CD4-positive, alpha-beta T cell treated with Interleukin-4 for 1 hour (primary cell): ENCODE measurements at regions not wholly inside any gene's neighbourhood (a gene's known extent, or its start where the extent isn't known, plus 50 kb on each side); places are given as distances from the start of the nearest gene placed in this dataset.

Source experiments
- DNase-seq, 2 donors: peaks; one replicate each; pipeline ENCODE4 v3.0.0-alpha.2; 2020 to 2022

GRCh38 chr17:55829995-55830612 is 79.3 kb downstream of the PCTP start:
- no peak for DNase-seq

- DNase-seq = no peak
Observed at GRCh38 chr17:55830699-55831471, 80.0 kb downstream of the PCTP start.

- no peak for DNase-seq
Observed at GRCh38 chr17:55833306-55833705, 82.5 kb downstream of the PCTP start.

- DNase-seq = no peak
Observed at GRCh38 chr17:55842405-55843158, 91.7 kb downstream of the PCTP start.

- no peak for DNase-seq
Observed at GRCh38 chr17:55843785-55844184, 92.9 kb downstream of the PCTP start.

GRCh38 chr17:55845385-55845784 is 94.5 kb downstream of the PCTP start:
- no peak for DNase-seq

GRCh38 chr17:55846745-55847144 is 95.9 kb downstream of the PCTP start:
- no peak for DNase-seq

- DNase-seq = no peak
Observed at GRCh38 chr17:55852734-55853133, 101.9 kb downstream of the PCTP start.

GRCh38 chr17:55859301-55859795 is 108.5 kb downstream of the PCTP start:
- DNase-seq = no peak

- DNase-seq = no peak
Observed at GRCh38 chr17:55865072-55865762, 114.4 kb downstream of the PCTP start.

- no peak for DNase-seq
Observed at GRCh38 chr17:55870044-55870443, 119.2 kb downstream of the PCTP start.

GRCh38 chr17:55872374-55872773 is 121.5 kb downstream of the PCTP start:
- DNase-seq = no peak

GRCh38 chr17:55873017-55873758 is 122.3 kb downstream of the PCTP start:
- DNase-seq = no peak

- DNase-seq = no peak
Observed at GRCh38 chr17:55883149-55883548, 132.3 kb downstream of the PCTP start.

GRCh38 chr17:55887531-55887930 is 136.7 kb downstream of the PCTP start:
- DNase-seq = no peak

- DNase-seq = no peak
Observed at GRCh38 chr17:55889271-55889670, 138.4 kb downstream of the PCTP start.

- DNase-seq = no peak
Observed at GRCh38 chr17:55895112-55895759, 144.4 kb downstream of the PCTP start.

- DNase-seq = no peak
Observed at GRCh38 chr17:55897301-55897700, 146.4 kb downstream of the PCTP start.

GRCh38 chr17:55898195-55898594 is 147.3 kb downstream of the PCTP start:
- no peak for DNase-seq

- DNase-seq = no peak
Observed at GRCh38 chr17:55900188-55900587, 149.3 kb downstream of the PCTP start.

GRCh38 chr17:55903028-55903690 is 152.3 kb downstream of the PCTP start:
- no peak for DNase-seq
